GM23338 (cell line): ENCODE measurements at regions not wholly inside any gene's neighbourhood (a gene's known extent, or its start where the extent isn't known, plus 50 kb on each side); places are given as distances from the start of the nearest gene placed in this dataset.

Experiments used
- ATAC-seq: fragments of 200-7000 bp; cut with Tn5 transposase; 3 replicates; pipeline ENCODE4 v1.9.1; 2020
- DNase-seq: peaks from one replicate; pipeline ENCODE4 v3.0.0-alpha.2; 2015; ENCODE audit warnings: low spot score
- H2AFZ ChIP-seq: fragments of 200-600 bp; sonication (generic); 2 replicates; pipeline ENCODE4 v1.8.0; 2016; ENCODE audit warnings: antibody characterized with exemption, mild to moderate bottlenecking, moderate library complexity
- H3F3A ChIP-seq: fragments of 200-600 bp; sonication (generic); replicated peaks from 2 replicates; pipeline ENCODE4 v1.8.0; 2017; ENCODE audit warnings: antibody characterized with exemption, mixed run types, low read depth
- H3K27ac ChIP-seq: fragments of 200-600 bp; sonication (generic); 2 replicates; pipeline ENCODE4 v1.6.1; 2016; ENCODE audit warnings: low read depth
- H3K27me3 ChIP-seq: fragments of 200-600 bp; sonication (generic); 2 replicates; pipeline ENCODE4 v1.8.0; 2016; ENCODE audit warnings: mild to moderate bottlenecking, mixed run types, moderate library complexity; ENCODE audit not compliant: insufficient read depth
- H3K36me3 ChIP-seq: fragments of 200-600 bp; sonication (generic); 2 replicates; pipeline ENCODE4 v1.8.0; 2016; ENCODE audit warnings: mild to moderate bottlenecking; ENCODE audit not compliant: insufficient read depth
- H3K4me1 ChIP-seq: fragments of 200-600 bp; sonication (generic); 2 replicates; pipeline ENCODE4 v1.8.0; 2016; ENCODE audit warnings: mild to moderate bottlenecking, moderate library complexity; ENCODE audit not compliant: insufficient read depth
- H3K4me2 ChIP-seq: fragments of 200-600 bp; sonication (generic); 2 replicates; pipeline ENCODE4 v1.7.1; 2017; ENCODE audit warnings: mixed run types
- H3K4me3 ChIP-seq: fragments of 200-600 bp; sonication (generic); 2 replicates; pipeline ENCODE4 v1.6.1; 2016; ENCODE audit warnings: mixed run types
- H3K79me2 ChIP-seq: fragments of 200-600 bp; sonication (generic); replicated peaks from 2 replicates; pipeline ENCODE4 v1.8.0; 2017; ENCODE audit warnings: mild to moderate bottlenecking; ENCODE audit not compliant: insufficient read depth
- H3K9me2 ChIP-seq: fragments of 200-600 bp; sonication (generic); 2 replicates; pipeline ENCODE4 v1.8.0; 2017; ENCODE audit not compliant: insufficient read depth
- H4K20me1 ChIP-seq: fragments of 200-600 bp; sonication (generic); replicated peaks from 2 replicates; pipeline ENCODE4 v1.8.0; 2017; ENCODE audit warnings: mild to moderate bottlenecking; ENCODE audit not compliant: insufficient read depth
- H3K27ac Mint-ChIP-seq: 2 replicates; pipeline ENCODE4 v1.8.0; 2020; ENCODE audit warnings: inconsistent platforms, mild to moderate bottlenecking, moderate library complexity, mixed read lengths
- H3K27me3 Mint-ChIP-seq: 3 replicates; pipeline ENCODE4 v1.8.0; 2022; ENCODE audit warnings: low read depth, mild to moderate bottlenecking, moderate library complexity, mixed read lengths, inconsistent platforms; ENCODE audit not compliant: insufficient read depth, poor library complexity
- H3K36me3 Mint-ChIP-seq: 3 replicates; pipeline ENCODE4 v1.8.0; 2021; ENCODE audit warnings: low read depth, mild to moderate bottlenecking, inconsistent platforms, moderate library complexity, mixed read lengths
- H3K4me1 Mint-ChIP-seq: 3 replicates; pipeline ENCODE4 v1.8.0; 2020; ENCODE audit warnings: mild to moderate bottlenecking, inconsistent platforms, mixed read lengths
- H3K4me3 Mint-ChIP-seq: 3 replicates; pipeline ENCODE4 v1.8.0; 2021; ENCODE audit warnings: moderate library complexity, mild to moderate bottlenecking, inconsistent platforms, mixed read lengths
- H3K9me3 Mint-ChIP-seq: 3 replicates; pipeline ENCODE4 v1.8.0; 2020; ENCODE audit warnings: moderate library complexity, mild to moderate bottlenecking, inconsistent platforms, mixed read lengths
- CREB1 ChIP-seq: fragments of 250-450 bp; sonication (Bioruptor Pico); IDR thresholded peaks from 2 replicates; pipeline ENCODE4 v1.5.0; 2020; ENCODE audit warnings: low read depth, mild to moderate bottlenecking, moderate library complexity
- CTCF ChIP-seq, 2 experiments: fragments of 200-600 bp in 1 of 2; sonication (generic) in 1 of 2; conservative IDR thresholded peaks; 2 replicates each; pipeline versions ENCODE4 v1.5.1 to v1.6.1; 2016 to 2017; ENCODE audit warnings: antibody characterized with exemption in 2 of 2, low read depth in 2 of 2, mild to moderate bottlenecking in 2 of 2, moderate library complexity in 1 of 2
- ETS1 ChIP-seq: IDR thresholded peaks from 2 replicates; pipeline ENCODE4 v1.6.1; 2016; ENCODE audit warnings: antibody characterized with exemption
- EZH2 ChIP-seq: fragments of 200-600 bp; sonication (generic); IDR thresholded peaks from one replicate; pipeline ENCODE4 v1.8.0; 2017; ENCODE audit warnings: antibody characterized with exemption, mild to moderate bottlenecking, low read depth; ENCODE audit not compliant: unreplicated experiment
- EZH2phosphoT487 ChIP-seq: fragments of 200-600 bp; sonication (generic); IDR thresholded peaks from one replicate; pipeline ENCODE4 v1.8.1; 2018; ENCODE audit warnings: antibody characterized with exemption; ENCODE audit not compliant: unreplicated experiment
- JUNB ChIP-seq: IDR thresholded peaks from one replicate; pipeline ENCODE4 v1.6.1; 2016; ENCODE audit warnings: antibody characterized with exemption; ENCODE audit not compliant: unreplicated experiment
- NANOG ChIP-seq: IDR thresholded peaks from 2 replicates; pipeline ENCODE4 v1.6.1; 2016; ENCODE audit warnings: antibody characterized with exemption, borderline replicate concordance
- POLR2AphosphoS5 ChIP-seq: IDR thresholded peaks from 2 replicates; pipeline ENCODE4 v1.6.1; 2016; ENCODE audit warnings: antibody characterized with exemption, low read depth
- STAT1 ChIP-seq: IDR thresholded peaks from one replicate; pipeline ENCODE4 v1.6.1; 2016; ENCODE audit warnings: antibody characterized with exemption; ENCODE audit not compliant: unreplicated experiment
- ZNF114 ChIP-seq: fragments of 250-450 bp; sonication (Bioruptor Pico); IDR thresholded peaks from 2 replicates; pipeline ENCODE4 v1.5.0; 2020; ENCODE audit warnings: mild to moderate bottlenecking, moderate library complexity
- ZNF331 ChIP-seq: fragments of 250-450 bp; sonication (Bioruptor Pico); IDR thresholded peaks from 2 replicates; pipeline ENCODE4 v1.5.0; 2020; ENCODE audit warnings: low read depth, mild to moderate bottlenecking, moderate library complexity
- ZNF462 ChIP-seq: fragments of 250-450 bp; sonication (Bioruptor Pico); IDR thresholded peaks from 2 replicates; pipeline ENCODE4 v1.5.0; 2020; ENCODE audit warnings: mild to moderate bottlenecking, moderate library complexity

- TF ChIP-seq ZNF462 (CRISPR knock-in tag), result no peak
- no peak for TF ChIP-seq ETS1
- TF ChIP-seq NANOG, result no peak
- TF ChIP-seq ZNF114 (CRISPR knock-in tag), result no peak
- no peak for TF ChIP-seq EZH2phosphoT487
- TF ChIP-seq POLR2AphosphoS5, result no peak
Observed at GRCh38 chr7:39882148-39882784, 67.8 kb upstream of the CDK13 start (continued).

GRCh38 chr7:39883812-39884390 lies 66.2 kb upstream of the CDK13 start:
- H3K9me2 ChIP-seq, result no peaks in the 10 kb centered on the region
- peaks cover 37% of the 10 kb centered on the region for H3K9me3 Mint-ChIP-seq
- H3K4me1 ChIP-seq, result no peaks in the 10 kb centered on the region
- no peaks in the 10 kb centered on the region for H3K4me1 Mint-ChIP-seq
- no peaks in the 10 kb centered on the region for H3K79me2 ChIP-seq
- H3K36me3 ChIP-seq, result peaks cover 9% of the 10 kb centered on the region; the same call in 1 of the 2 replicates
- H3K4me3 ChIP-seq, result no peak overlapping the region
- no peak overlapping the region for H3K4me3 Mint-ChIP-seq
- H2AFZ ChIP-seq, result no peak overlapping the region
- ATAC-seq (no peak), DNase-seq (no peak)
- no peak overlapping the region for H3K27ac Mint-ChIP-seq
- H3K27ac ChIP-seq, result no peak overlapping the region
- H4K20me1 ChIP-seq, result no peaks in the 10 kb centered on the region
- H3K27me3 ChIP-seq, result no peaks in the 10 kb centered on the region
- no peaks in the 10 kb centered on the region for H3F3A ChIP-seq
- H3K27me3 Mint-ChIP-seq, result peaks cover 5% of the 10 kb centered on the region
- H3K4me2 ChIP-seq, result no peak overlapping the region
- peaks cover 18% of the 10 kb centered on the region; the same call in 2 of the 3 replicates for H3K36me3 Mint-ChIP-seq
- no peak for TF ChIP-seq EZH2phosphoT487
- no peak for TF ChIP-seq EZH2
- no peak for TF ChIP-seq ZNF114 (CRISPR knock-in tag)
- no peak for TF ChIP-seq CTCF (conservative IDR thresholded peaks at IDR 0.05; ENCODE audit: low read depth in 2 of 2)
- TF ChIP-seq JUNB, result no peak
- TF ChIP-seq ZNF331 (CRISPR knock-in tag), result no peak
- no peak for TF ChIP-seq ETS1
- TF ChIP-seq STAT1, result no peak
- TF ChIP-seq CREB1 (CRISPR knock-in tag), result no peak
- no peak for TF ChIP-seq NANOG
